ENCODE measurements at regions not wholly inside any gene's neighbourhood (a gene's known extent, or its start where the extent isn't known, plus 50 kb on each side); places are given as distances from the start of the nearest gene placed in this dataset.
"Not testable (repeated sequence)": the region's sequence is repeated elsewhere in the genome, so short reads cannot be mapped to it uniquely, and the experiment has no call there.

GRCh38 chr17:53335443-53335842 lies 487.3 kb upstream of the KIF2B start:
- DNase-seq (ENCODE audit: low read depth, low spot score), result no peak

DNA sequence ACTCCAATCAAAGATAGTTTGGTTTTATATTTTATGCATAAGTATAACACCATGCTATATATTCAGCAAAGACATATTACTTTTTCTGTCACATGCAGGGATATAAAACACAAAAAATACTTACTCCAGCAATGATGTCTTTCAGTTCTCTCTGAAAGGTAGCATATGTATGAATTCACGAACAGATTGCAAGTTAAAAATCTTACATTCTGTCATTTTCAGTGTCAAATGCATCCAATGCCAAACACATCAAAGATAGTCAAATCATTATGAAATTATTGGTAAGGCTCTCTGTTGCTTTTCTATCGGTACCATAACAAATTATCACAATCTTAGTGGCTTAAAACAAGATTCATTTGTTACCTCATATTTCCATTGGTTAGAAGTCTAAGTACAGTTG lies 492.0 kb upstream of the KIF2B start:
- no peak for DNase-seq (ENCODE audit: low read depth, low spot score)

- no peak for DNase-seq (ENCODE audit: low read depth, low spot score)
Observed at GRCh38 chr17:53321651-53322050, 501.1 kb upstream of the KIF2B start.

GRCh38 chr17:53319947-53320346 lies 502.8 kb upstream of the KIF2B start:
- DNase-seq (ENCODE audit: low read depth, low spot score), result no peak

DNA sequence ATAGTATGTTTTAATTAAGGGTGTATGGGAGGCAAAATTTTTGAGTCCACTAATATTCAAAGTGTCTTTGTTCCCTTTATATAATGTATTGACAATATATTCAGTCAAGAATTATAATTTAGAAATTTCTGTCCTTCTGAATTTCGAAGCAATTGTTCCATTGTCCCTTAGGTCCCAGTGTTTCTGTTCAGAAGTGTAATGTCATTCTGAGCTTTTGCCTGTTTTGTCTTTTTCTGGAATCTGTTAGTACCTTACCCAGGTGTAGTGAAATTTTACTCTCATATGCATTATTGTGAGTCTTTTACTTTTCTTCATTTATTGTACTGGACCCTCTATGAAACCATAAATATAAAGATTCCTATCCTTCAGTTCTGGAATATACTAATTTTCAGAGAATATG lies 505.7 kb upstream of the KIF2B start:
- DNase-seq (ENCODE audit: low read depth, low spot score), result no peak

GRCh38 chr17:53316073-53316472 lies 506.7 kb upstream of the KIF2B start:
- DNase-seq (ENCODE audit: low read depth, low spot score), result no peak

GRCh38 chr17:53314521-53314920 lies 508.2 kb upstream of the KIF2B start:
- no peak for DNase-seq (ENCODE audit: low read depth, low spot score)

DNA sequence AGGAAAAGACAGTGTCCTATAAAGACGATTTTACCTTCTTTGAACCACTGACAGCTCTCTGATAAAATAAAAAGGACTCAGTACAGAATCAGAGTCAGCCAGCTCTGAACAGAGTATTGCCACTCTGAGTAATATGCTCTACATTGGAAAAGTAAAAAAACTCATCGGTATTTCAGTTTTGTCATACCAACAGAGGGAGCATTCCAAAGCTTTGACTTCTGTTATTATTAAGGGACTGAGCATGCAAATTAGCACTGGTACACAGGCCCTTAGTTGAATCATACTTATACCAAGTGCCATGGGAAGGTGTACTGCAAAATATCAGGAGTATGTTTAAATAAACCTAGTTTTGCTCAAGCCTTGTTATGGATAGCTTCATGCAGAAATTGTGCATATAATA lies 509.0 kb upstream of the KIF2B start:
- DNase-seq (ENCODE audit: low read depth, low spot score), result peak; percentile 46

DNA sequence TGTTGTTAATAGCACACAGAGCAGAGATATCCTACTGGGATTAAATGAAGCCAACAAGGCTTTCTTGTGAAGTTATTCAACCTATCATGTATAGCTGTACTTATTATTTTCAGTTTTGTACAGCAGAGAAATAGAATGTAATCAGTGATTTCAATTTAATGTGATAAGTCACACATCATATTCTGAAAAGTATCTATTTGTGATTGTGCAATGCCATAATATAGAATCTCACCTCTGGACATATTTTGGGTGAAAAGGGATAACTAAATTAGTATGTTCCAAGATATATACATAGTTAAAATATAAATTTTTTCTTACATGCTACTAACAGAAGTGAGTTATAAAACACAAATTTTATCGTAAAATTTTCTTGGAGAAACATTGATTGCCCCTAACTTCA lies 544.3 kb upstream of the KIF2B start:
- DNase-seq (ENCODE audit: low read depth, low spot score), result no peak

DNA sequence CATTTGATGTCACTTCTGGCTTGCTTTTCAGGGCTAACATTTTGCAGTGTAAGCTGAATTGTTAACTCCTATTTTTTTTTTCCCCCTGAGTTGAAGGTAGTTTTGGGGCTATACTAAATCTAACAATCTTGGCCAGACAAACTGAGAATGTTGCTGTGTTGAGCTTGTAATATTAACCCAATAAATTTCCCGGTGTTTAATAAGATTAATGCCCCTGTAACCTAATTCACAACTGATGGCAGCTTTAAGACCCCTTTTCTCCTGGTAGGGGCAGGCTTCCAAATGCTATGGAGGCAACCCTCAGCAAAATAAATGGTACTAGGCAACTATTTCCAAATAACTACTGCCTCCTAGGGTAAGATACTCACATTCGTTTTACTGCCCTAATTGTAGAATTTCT lies 549.6 kb upstream of the KIF2B start:
- DNase-seq (ENCODE audit: low read depth, low spot score), result no peak

DNA sequence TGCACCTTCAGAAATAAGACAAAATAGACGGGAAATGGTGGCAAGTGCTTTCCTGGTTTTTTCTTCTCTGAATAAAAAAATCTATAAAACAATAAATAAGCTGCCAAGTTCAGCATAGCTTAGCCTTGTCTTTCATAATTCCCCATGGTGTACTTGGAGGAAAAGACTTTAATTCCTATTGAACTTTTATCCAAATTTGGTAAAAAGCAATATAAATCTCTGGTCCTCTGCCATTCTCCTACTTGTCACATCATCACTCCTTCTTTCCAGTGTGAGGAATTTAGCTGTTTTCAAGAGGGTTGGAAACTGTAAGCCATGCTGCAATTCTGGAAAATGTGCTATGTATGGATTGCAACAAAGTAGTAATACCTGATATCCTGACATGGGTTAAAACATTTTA lies 551.8 kb upstream of the KIF2B start:
- no peak for DNase-seq (ENCODE audit: low read depth, low spot score)

DNA sequence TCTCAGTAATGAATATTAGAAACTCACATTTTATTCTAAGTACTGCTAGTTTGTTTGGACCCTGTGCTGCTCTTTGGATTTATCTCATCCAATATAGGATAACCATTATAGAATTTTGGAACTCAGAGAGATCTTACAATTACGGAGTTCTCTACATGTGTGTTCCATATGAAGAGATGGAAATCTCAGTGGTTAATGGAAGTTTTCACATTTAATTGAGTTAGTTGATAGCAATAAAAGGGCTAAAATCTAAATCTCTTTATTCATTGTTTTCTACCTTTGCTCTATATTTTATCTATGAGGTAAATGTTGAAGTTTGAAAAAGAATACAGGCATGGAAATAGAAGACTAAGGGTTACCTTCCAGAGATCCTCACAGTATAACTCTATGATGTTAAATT lies 558.0 kb upstream of the KIF2B start:
- no peak for DNase-seq (ENCODE audit: low read depth, low spot score)

GRCh38 chr17:53253956-53254597 lies 568.6 kb upstream of the KIF2B start:
- DNase-seq (ENCODE audit: low read depth, low spot score), result no peak

- DNase-seq (ENCODE audit: low read depth, low spot score), result no peak
Observed at GRCh38 chr17:53249036-53249435, 573.7 kb upstream of the KIF2B start.

DNA sequence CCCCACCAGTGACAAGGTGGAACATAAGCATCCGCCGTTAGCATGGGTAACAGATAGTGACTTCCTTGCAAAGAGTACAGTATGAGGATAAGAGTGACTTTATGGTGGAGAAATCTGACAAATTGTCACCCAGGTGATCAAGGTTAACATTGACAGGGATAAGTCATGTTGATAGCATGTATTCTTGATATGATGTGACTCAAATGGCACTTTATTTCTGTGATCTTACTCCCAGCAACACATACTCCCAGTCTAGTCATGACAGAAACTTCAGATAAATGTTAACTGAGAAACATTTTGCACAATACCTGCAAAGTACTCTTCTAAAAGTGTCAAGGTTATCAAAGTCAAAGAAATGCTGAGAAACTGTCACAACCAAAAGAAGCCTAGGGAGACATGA lies 588.6 kb upstream of the KIF2B start:
- no peak for DNase-seq (ENCODE audit: low read depth, low spot score)

- no peak for DNase-seq (ENCODE audit: low read depth, low spot score)
Observed at GRCh38 chr17:53227514-53227913, 595.2 kb upstream of the KIF2B start.

DNA sequence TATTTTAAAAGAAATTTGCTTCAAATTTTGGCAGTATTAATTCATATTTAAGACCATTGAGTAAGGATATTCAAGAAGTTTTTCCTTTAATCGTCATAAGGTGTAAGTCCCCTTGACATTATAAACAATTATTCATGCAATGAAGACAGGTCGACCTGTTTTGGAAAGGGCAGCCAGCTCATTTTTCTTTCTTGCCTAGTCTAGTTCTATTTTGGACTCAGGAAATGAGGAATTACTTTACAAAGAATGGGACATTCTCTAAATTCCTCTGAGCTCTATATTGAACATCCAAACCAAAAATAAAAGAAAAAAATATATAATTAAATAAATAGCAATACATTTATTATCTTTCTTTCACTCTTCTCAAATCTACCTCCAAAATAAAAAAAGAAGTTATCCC lies 595.6 kb upstream of the KIF2B start:
- no peak for DNase-seq (ENCODE audit: low read depth, low spot score)

DNA sequence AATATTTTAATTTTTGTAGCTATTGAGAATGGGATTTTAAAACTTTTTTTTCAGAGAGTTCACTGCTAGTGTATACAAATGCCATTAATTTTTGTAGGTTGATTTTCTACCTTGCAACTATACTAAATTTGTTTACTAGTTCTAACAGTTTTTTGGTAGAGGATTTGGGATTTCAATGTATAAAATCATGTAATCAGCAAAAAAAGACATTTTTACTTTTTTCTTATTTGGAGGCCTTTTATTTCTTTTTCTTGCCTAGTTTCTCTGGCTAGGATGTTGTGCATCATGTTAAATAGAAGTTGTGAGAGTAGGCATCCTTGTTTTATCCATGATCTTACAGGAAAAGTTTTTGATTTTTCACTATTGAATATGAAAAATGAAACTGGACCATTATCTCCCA lies 602.9 kb upstream of the KIF2B start:
- no peak for DNase-seq (ENCODE audit: low read depth, low spot score)

DNA sequence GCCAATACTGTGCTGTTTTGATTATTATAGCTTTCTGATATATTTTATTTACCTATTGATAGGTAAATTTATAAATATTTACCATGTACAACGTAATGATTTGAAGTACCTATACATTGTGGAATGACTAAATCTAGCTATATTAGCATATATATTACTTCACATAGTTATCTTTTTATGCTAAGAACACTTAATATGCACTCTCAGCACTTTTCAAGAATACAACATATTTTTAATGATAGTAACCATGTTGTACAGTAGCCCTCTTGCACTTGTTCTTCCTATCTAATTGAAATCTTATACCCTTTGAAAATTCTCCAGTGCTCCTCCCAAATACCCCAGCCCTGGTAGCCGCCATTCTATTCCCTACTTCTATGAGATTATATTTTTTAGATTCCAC lies 604.0 kb upstream of the KIF2B start:
- DNase-seq (ENCODE audit: low read depth, low spot score), result no peak

- DNase-seq (ENCODE audit: low read depth, low spot score), result no peak
Observed at GRCh38 chr17:53217311-53217710, 605.4 kb upstream of the KIF2B start.

DNA sequence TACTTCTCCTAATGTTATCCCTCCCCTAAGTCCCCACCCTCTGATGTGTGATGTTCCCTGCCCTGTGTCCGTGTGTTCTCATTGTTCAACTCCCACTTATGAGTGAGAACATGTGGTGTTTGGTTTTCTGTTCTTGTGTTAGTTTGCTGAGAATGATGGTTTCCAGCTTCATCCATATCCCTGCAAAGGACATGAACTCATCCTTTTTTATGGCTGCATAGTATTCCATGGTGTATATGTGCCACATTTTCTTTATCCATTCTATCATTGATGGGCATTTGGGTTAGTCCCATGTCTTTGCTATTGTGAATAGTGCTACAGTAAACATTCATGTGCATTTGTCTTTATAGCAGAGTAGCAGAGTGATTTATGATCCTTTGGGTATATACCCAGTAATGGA lies 613.8 kb upstream of the KIF2B start:
- not testable (repeated sequence) for DNase-seq (ENCODE audit: low read depth, low spot score)

DNA sequence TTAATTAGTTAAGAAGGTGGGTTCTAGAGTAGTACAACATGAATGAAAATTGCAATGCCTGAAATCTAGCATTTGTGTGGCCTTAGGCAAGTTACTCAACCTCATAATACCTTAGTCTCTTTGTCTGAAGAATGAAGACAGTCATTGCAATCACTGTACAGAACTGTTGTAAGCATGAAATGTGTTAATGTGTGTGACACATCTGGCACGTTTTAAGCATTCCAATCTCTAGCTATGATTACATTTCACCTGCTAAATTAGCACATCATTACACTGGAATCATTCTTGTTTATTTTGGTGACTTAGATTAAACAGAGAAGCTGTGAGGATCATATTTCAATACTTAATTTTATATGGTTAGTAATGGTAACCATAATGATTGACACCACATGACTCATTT lies 629.7 kb upstream of the KIF2B start:
- DNase-seq (ENCODE audit: low read depth, low spot score), result no peak

DNA sequence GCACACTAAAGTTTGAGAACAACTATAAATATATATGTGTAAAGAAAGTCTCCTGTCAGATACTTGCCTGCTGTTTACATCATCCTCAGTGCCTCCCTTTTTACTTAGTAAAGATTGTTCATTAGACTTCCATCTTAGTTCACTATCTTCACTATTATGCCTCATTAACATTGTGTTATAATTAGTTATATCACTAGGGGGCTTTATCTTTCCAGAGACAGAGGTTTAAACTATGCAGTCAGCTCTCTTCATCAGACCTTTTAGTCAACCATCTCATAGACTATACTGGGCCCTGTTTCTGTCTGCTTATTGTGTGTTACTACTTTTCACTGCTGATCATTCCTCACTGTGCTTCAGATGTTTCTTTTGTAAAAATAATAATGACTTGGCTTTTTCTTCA lies 630.8 kb upstream of the KIF2B start:
- DNase-seq (ENCODE audit: low read depth, low spot score), result no peak

GRCh38 chr17:53186001-53186400 lies 636.7 kb upstream of the KIF2B start:
- DNase-seq (ENCODE audit: low read depth, low spot score), result no peak

All from astrocyte of the hippocampus (primary cell).